H1 (cell line): ENCODE measurements at regions not wholly inside any gene's neighbourhood (a gene's known extent, or its start where the extent isn't known, plus 50 kb on each side); places are given as distances from the start of the nearest gene placed in this dataset.

Experiments
- BACH1 ChIP-seq: IDR thresholded peaks from 2 replicates; pipeline ENCODE4 v1.6.1; 2012; ENCODE audit warnings: low read length, improper control_type of control experiment
- BCL11A ChIP-seq, 2 experiments: IDR thresholded peaks; one replicate each; pipeline ENCODE4 v1.6.1; 2011; ENCODE audit warnings: low read depth in 2 of 2, low read length in 2 of 2, mild to moderate bottlenecking in 2 of 2
- JUN ChIP-seq: IDR thresholded peaks from 2 replicates; pipeline ENCODE4 v1.6.1; 2011; ENCODE audit warnings: low read depth, mild to moderate bottlenecking, improper control_type of control experiment, low read length
- MAFK ChIP-seq: IDR thresholded peaks from 2 replicates; pipeline ENCODE4 v1.6.1; 2012; ENCODE audit warnings: low read depth, mild to moderate bottlenecking, improper control_type of control experiment, low read length
- PHF8 ChIP-seq: fragments of 200-600 bp; sonication (generic); conservative IDR thresholded peaks from 2 replicates; pipeline ENCODE4 v1.7.1; 2012; ENCODE audit warnings: low read depth, mild to moderate bottlenecking, inconsistent platforms, low read length, moderate library complexity
- SIN3A ChIP-seq, 2 experiments: IDR thresholded peaks in 1 of 2; conservative IDR thresholded peaks in 1 of 2; 2 replicates each; pipeline ENCODE4 v1.6.1; 2011 to 2012; ENCODE audit warnings: low read length in 2 of 2, improper control_type of control experiment in 1 of 2, low read depth in 1 of 2, mild to moderate bottlenecking in 1 of 2
- SP2 ChIP-seq: IDR thresholded peaks from 2 replicates; pipeline ENCODE4 v1.6.1; 2012; ENCODE audit warnings: mild to moderate bottlenecking, low read length, inconsistent platforms
- TF ChIP-seq, protein P1 (sequence below): fragments of 300-600 bp; sonication (generic); IDR thresholded peaks from 2 replicates; pipeline ENCODE4 v1.7.1; 2012; ENCODE audit warnings: low read length, moderate library complexity, mild to moderate bottlenecking, inconsistent platforms; ENCODE audit not compliant: insufficient replicate concordance
- TF ChIP-seq, protein P2 (sequence below): IDR thresholded peaks from 2 replicates; pipeline ENCODE4 v1.6.1; 2012; ENCODE audit warnings: inconsistent platforms

DNA sequence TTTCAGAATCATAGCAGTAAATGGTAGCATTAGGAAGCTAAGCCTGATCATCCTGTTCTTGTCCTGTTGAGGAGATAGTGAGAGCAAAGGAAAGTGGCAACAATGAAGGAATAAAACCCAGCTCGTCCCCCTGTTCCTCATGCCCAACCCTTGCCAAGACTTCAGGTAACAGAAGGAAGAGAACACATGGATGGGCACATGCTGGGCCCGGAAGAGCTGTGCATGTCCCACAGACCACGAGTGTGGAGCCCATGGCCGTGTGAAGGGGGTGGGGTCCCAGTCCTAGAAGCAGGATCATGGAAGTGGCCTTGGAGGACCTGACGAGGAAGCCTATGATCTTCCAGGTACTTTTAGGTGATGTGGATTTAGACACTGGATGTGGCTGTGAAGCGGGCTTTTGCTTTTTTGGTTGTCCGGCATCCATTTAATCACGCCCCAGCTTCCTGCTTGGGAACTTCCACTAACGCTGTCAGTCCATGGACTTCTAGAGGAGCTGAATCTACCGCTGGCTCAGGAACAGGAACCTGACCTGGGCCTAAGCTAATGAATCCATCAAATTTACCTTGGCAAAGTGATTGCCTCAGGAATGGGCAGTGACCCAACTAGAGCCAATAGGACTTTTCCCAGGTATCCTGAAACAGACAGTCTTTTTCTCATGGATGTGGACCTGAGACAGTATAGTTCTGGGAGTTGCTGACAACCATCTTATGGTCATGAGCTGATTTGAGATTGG is 79.3 kb upstream of the ARMC2 start (continued):
- TF ChIP-seq, protein P1, sequence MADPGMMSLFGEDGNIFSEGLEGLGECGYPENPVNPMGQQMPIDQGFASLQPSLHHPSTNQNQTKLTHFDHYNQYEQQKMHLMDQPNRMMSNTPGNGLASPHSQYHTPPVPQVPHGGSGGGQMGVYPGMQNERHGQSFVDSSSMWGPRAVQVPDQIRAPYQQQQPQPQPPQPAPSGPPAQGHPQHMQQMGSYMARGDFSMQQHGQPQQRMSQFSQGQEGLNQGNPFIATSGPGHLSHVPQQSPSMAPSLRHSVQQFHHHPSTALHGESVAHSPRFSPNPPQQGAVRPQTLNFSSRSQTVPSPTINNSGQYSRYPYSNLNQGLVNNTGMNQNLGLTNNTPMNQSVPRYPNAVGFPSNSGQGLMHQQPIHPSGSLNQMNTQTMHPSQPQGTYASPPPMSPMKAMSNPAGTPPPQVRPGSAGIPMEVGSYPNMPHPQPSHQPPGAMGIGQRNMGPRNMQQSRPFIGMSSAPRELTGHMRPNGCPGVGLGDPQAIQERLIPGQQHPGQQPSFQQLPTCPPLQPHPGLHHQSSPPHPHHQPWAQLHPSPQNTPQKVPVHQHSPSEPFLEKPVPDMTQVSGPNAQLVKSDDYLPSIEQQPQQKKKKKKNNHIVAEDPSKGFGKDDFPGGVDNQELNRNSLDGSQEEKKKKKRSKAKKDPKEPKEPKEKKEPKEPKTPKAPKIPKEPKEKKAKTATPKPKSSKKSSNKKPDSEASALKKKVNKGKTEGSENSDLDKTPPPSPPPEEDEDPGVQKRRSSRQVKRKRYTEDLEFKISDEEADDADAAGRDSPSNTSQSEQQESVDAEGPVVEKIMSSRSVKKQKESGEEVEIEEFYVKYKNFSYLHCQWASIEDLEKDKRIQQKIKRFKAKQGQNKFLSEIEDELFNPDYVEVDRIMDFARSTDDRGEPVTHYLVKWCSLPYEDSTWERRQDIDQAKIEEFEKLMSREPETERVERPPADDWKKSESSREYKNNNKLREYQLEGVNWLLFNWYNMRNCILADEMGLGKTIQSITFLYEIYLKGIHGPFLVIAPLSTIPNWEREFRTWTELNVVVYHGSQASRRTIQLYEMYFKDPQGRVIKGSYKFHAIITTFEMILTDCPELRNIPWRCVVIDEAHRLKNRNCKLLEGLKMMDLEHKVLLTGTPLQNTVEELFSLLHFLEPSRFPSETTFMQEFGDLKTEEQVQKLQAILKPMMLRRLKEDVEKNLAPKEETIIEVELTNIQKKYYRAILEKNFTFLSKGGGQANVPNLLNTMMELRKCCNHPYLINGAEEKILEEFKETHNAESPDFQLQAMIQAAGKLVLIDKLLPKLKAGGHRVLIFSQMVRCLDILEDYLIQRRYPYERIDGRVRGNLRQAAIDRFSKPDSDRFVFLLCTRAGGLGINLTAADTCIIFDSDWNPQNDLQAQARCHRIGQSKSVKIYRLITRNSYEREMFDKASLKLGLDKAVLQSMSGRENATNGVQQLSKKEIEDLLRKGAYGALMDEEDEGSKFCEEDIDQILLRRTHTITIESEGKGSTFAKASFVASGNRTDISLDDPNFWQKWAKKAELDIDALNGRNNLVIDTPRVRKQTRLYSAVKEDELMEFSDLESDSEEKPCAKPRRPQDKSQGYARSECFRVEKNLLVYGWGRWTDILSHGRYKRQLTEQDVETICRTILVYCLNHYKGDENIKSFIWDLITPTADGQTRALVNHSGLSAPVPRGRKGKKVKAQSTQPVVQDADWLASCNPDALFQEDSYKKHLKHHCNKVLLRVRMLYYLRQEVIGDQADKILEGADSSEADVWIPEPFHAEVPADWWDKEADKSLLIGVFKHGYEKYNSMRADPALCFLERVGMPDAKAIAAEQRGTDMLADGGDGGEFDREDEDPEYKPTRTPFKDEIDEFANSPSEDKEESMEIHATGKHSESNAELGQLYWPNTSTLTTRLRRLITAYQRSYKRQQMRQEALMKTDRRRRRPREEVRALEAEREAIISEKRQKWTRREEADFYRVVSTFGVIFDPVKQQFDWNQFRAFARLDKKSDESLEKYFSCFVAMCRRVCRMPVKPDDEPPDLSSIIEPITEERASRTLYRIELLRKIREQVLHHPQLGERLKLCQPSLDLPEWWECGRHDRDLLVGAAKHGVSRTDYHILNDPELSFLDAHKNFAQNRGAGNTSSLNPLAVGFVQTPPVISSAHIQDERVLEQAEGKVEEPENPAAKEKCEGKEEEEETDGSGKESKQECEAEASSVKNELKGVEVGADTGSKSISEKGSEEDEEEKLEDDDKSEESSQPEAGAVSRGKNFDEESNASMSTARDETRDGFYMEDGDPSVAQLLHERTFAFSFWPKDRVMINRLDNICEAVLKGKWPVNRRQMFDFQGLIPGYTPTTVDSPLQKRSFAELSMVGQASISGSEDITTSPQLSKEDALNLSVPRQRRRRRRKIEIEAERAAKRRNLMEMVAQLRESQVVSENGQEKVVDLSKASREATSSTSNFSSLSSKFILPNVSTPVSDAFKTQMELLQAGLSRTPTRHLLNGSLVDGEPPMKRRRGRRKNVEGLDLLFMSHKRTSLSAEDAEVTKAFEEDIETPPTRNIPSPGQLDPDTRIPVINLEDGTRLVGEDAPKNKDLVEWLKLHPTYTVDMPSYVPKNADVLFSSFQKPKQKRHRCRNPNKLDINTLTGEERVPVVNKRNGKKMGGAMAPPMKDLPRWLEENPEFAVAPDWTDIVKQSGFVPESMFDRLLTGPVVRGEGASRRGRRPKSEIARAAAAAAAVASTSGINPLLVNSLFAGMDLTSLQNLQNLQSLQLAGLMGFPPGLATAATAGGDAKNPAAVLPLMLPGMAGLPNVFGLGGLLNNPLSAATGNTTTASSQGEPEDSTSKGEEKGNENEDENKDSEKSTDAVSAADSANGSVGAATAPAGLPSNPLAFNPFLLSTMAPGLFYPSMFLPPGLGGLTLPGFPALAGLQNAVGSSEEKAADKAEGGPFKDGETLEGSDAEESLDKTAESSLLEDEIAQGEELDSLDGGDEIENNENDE: no peak
- no peak for TF ChIP-seq JUN
- TF ChIP-seq MAFK: no peak
- TF ChIP-seq, protein P2, sequence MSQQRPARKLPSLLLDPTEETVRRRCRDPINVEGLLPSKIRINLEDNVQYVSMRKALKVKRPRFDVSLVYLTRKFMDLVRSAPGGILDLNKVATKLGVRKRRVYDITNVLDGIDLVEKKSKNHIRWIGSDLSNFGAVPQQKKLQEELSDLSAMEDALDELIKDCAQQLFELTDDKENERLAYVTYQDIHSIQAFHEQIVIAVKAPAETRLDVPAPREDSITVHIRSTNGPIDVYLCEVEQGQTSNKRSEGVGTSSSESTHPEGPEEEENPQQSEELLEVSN: no peak
- no peak for TF ChIP-seq PHF8
- no peak for TF ChIP-seq BACH1
- TF ChIP-seq BCL11A (IDR thresholded peaks at IDR 0.05; ENCODE audit: low read depth in 2 of 2, low read length in 2 of 2): no peak
- TF ChIP-seq SIN3A (conservative IDR thresholded peaks at IDR 0.05 in 1 of 2, IDR thresholded peaks at IDR 0.05 in 1 of 2; ENCODE audit: low read depth in 1 of 2, low read length in 2 of 2): no peak
- no peak for TF ChIP-seq SP2
